OCI-LY7 (cell line): ENCODE measurements at regions not wholly inside any gene's neighbourhood (a gene's known extent, or its start where the extent isn't known, plus 50 kb on each side); places are given as distances from the start of the nearest gene placed in this dataset.

ENCODE experiments used
- BruUV-seq: library from RNA; stranded (reverse); fragments of 400-500 nt; replicated peaks from 2 replicates; lab custom pipeline; 2021; lab: Mats Ljungman, UMichigan
- CTCF ChIA-PET: fragments of 300-600 bp; sonication (Branson Sonifier 250); formaldehyde crosslinking; loops from one replicate; lab custom pipeline; 2022; ENCODE audit warnings: antibody characterized with exemption; ENCODE audit not compliant: unreplicated experiment; lab: Charles Lee
- POLR2A ChIA-PET: fragments of 300-600 bp; sonication (Branson Sonifier 250); formaldehyde crosslinking; loops from one replicate; lab custom pipeline; 2022; ENCODE audit warnings: antibody characterized with exemption; lab: Charles Lee
- DNase-seq: peaks from one replicate; pipeline ENCODE4 v3.0.0-alpha.2; 2015; ENCODE audit warnings: low spot score
- H2AFZ ChIP-seq: fragments of 200-600 bp; sonication (generic), shearing (Covaris generic); 2 replicates; pipeline ENCODE4 v1.6.1; 2014; ENCODE audit warnings: mild to moderate bottlenecking, antibody characterized with exemption, low read length, moderate library complexity
- H3K27ac ChIP-seq: fragments of 200-600 bp; sonication (generic); 2 replicates; pipeline ENCODE4 v1.5.1; 2014; ENCODE audit warnings: mixed run types, low read depth, mild to moderate bottlenecking, moderate library complexity, low read length, inconsistent platforms; ENCODE audit not compliant: poor library complexity, severe bottlenecking
- H3K36me3 ChIP-seq: fragments of 200-600 bp; sonication (generic); 2 replicates; pipeline ENCODE4 v1.6.1; 2014; ENCODE audit warnings: mild to moderate bottlenecking, antibody characterized with exemption, low read length, moderate library complexity, mixed read lengths; ENCODE audit not compliant: insufficient read depth
- H3K4me1 ChIP-seq: fragments of 200-600 bp; sonication (generic); 2 replicates; pipeline ENCODE4 v1.5.1; 2014; ENCODE audit warnings: mild to moderate bottlenecking, low read length; ENCODE audit not compliant: insufficient read depth, poor library complexity, severe bottlenecking
- H3K4me2 ChIP-seq: fragments of 200-600 bp; sonication (generic); 2 replicates; pipeline ENCODE4 v1.6.1; 2014; ENCODE audit warnings: mild to moderate bottlenecking, low read length
- H3K4me3 ChIP-seq: fragments of 200-600 bp; sonication (generic); 2 replicates; pipeline ENCODE4 v1.5.1; 2014; ENCODE audit warnings: mild to moderate bottlenecking, low read depth, low read length; ENCODE audit not compliant: poor library complexity, severe bottlenecking
- H3K79me2 ChIP-seq: fragments of 200-600 bp; sonication (generic); 2 replicates; pipeline ENCODE4 v1.6.1; 2016; ENCODE audit warnings: low read depth, mild to moderate bottlenecking, low read length, moderate library complexity, mixed read lengths; ENCODE audit not compliant: insufficient read depth
- H3K9me2 ChIP-seq: fragments of 200-600 bp; sonication (generic); 2 replicates; pipeline ENCODE4 v1.6.1; 2016; ENCODE audit warnings: mild to moderate bottlenecking, low read length, mixed read lengths; ENCODE audit not compliant: insufficient read depth
- H3K9me3 ChIP-seq: fragments of 200-600 bp; sonication (generic); 2 replicates; pipeline ENCODE4 v1.6.1; 2014; ENCODE audit warnings: mild to moderate bottlenecking, mixed run types, low read length, mixed read lengths
- H4K20me1 ChIP-seq: fragments of 200-600 bp; sonication (generic); 2 replicates; pipeline ENCODE4 v1.6.1; 2014; ENCODE audit warnings: mild to moderate bottlenecking, antibody characterized with exemption, low read length, moderate library complexity, mixed read lengths; ENCODE audit not compliant: insufficient read depth
- CTCF ChIP-seq: fragments of 200-600 bp; sonication (generic); conservative IDR thresholded peaks from 2 replicates; pipeline ENCODE4 v1.5.1; 2014; ENCODE audit warnings: mild to moderate bottlenecking, antibody characterized with exemption, low read length, moderate library complexity, mixed read lengths
- EZH2phosphoT487 ChIP-seq: fragments of 200-600 bp; sonication (generic); IDR thresholded peaks from 2 replicates; pipeline ENCODE4 v1.6.1; 2018; ENCODE audit warnings: low read depth, borderline replicate concordance, mild to moderate bottlenecking, mixed run types, antibody characterized with exemption, low read length, moderate library complexity, mixed read lengths
- intact Hi-C: fragments of 100-400 bp; cut with micrococcal nuclease; formaldehyde crosslinking; loops from one replicate; pipeline ENCODE4 v1.10.0; 2022; ENCODE audit not compliant: unreplicated experiment

GRCh38 chr1:58006421-58007046 is 540.0 kb downstream of the OMA1 start:
- Histone ChIP-seq H3K9me2 (no peaks in the 10 kb centered on the region), H3K27ac (no peak overlapping the region), H3K4me3 (no peak overlapping the region), H3K36me3 (no peaks in the 10 kb centered on the region), H4K20me1 (no peaks in the 10 kb centered on the region), H3K79me2 (no peaks in the 10 kb centered on the region), H2AFZ (no peak overlapping the region), H3K9me3 (no peaks in the 10 kb centered on the region), H3K4me2 (no peak overlapping the region), H3K4me1 (no peaks in the 10 kb centered on the region)
- ChIA-PET CTCF (no interaction called here), POLR2A (no interaction called here)
- no peak for TF ChIP-seq EZH2phosphoT487
- no peak for TF ChIP-seq CTCF
- intact Hi-C loops: no loop called here
- no peak for DNase-seq
- no TSS peak for BruUV-seq

- no peak for DNase-seq
- Histone ChIP-seq H2AFZ (no peak overlapping the region), H3K9me2 (no peaks in the 10 kb centered on the region), H4K20me1 (no peaks in the 10 kb centered on the region), H3K79me2 (no peaks in the 10 kb centered on the region), H3K27ac (no peak overlapping the region), H3K4me3 (no peak overlapping the region), H3K4me2 (no peak overlapping the region), H3K36me3 (no peaks in the 10 kb centered on the region), H3K4me1 (no peaks in the 10 kb centered on the region), H3K9me3 (no peaks in the 10 kb centered on the region)
- BruUV-seq: no TSS peak
- intact Hi-C loops: no loop called here
- ChIA-PET POLR2A (interaction anchor here (0.7 kb wide), 2 partner anchors 40 to 646 kb away, joined by 3 to 5 read pairs; no protein-coding TSS in a partner anchor), CTCF (no interaction called here)
- no peak for TF ChIP-seq CTCF
- TF ChIP-seq EZH2phosphoT487: no peak
Observed at GRCh38 chr1:58005212-58005611, 541.3 kb downstream of the OMA1 start.

GRCh38 chr1:58003988-58004387 is 542.5 kb downstream of the OMA1 start:
- no peaks in the 10 kb centered on the region for H3K79me2 ChIP-seq
- H3K9me3 ChIP-seq: no peaks in the 10 kb centered on the region
- H3K9me2 ChIP-seq: no peaks in the 10 kb centered on the region
- H3K4me2 ChIP-seq: no peak overlapping the region
- POLR2A ChIA-PET: interaction anchor here (0.6 kb wide), 1 partner anchor 657 kb away, joined by 3 read pairs; no protein-coding TSS in a partner anchor
- CTCF ChIA-PET: no interaction called here
- no peaks in the 10 kb centered on the region for H3K36me3 ChIP-seq
- no TSS peak for BruUV-seq
- no peak for DNase-seq
- no peak for TF ChIP-seq EZH2phosphoT487
- TF ChIP-seq CTCF: no peak
- no peak overlapping the region for H3K4me3 ChIP-seq
- intact Hi-C loops: no loop called here
- no peak overlapping the region for H2AFZ ChIP-seq
- no peaks in the 10 kb centered on the region for H3K4me1 ChIP-seq
- H4K20me1 ChIP-seq: no peaks in the 10 kb centered on the region
- no peak overlapping the region for H3K27ac ChIP-seq
